Prostate gland (tissue), 2 donors: ENCODE measurements at regions not wholly inside any gene's neighbourhood (a gene's known extent, or its start where the extent isn't known, plus 50 kb on each side); places are given as distances from the start of the nearest gene placed in this dataset.

Experiments
- CTCF ChIP-seq, 4 experiments: fragments of 200-600 bp in 2 of 4; fragments of 450-650 bp in 2 of 4; sonication (generic) in 2 of 4; IDR thresholded peaks; 1 replicate in 3 of 4; 2 replicates in 1 of 4; pipeline ENCODE4 v1.5.1; 2016 to 2019; ENCODE audit warnings: antibody characterized with exemption in 4 of 4, mild to moderate bottlenecking in 2 of 4, moderate library complexity in 2 of 4
- POLR2A ChIP-seq: fragments of 450-650 bp; IDR thresholded peaks from one replicate; pipeline ENCODE4 v1.6.1; 2016; ENCODE audit warnings: antibody characterized with exemption, mild to moderate bottlenecking
- POLR2AphosphoS5 ChIP-seq: sonication (generic); formaldehyde crosslinking; IDR thresholded peaks from one replicate; pipeline ENCODE4 v1.6.1; 2017; ENCODE audit warnings: antibody characterized with exemption

DNA sequence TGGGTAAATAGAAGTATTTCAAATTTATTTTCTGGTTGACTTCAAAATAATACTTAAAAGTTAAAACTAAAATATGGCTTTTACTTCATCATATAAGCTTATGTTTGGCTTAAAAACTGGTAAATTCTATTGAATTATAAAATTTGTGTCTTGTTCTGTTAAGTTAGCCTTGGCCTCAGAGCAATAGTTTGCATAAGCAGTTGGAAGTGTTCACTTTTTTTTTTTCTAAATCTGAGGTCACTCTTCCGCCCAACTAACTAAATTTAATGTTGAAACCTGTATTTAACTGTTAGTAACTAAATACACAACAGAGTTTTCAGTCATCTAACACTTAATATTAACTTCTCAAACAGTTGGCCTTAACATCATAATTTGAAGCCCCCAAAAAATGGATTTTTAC, 871.7 kb upstream of the ADAMTS5 start:
- TF ChIP-seq CTCF (IDR thresholded peaks at IDR 0.05), result no peak
- no peak for TF ChIP-seq POLR2A
- no peak for TF ChIP-seq POLR2AphosphoS5
